ENCODE measurements at regions not wholly inside any gene's neighbourhood (a gene's known extent, or its start where the extent isn't known, plus 50 kb on each side); places are given as distances from the start of the nearest gene placed in this dataset.

DNA sequence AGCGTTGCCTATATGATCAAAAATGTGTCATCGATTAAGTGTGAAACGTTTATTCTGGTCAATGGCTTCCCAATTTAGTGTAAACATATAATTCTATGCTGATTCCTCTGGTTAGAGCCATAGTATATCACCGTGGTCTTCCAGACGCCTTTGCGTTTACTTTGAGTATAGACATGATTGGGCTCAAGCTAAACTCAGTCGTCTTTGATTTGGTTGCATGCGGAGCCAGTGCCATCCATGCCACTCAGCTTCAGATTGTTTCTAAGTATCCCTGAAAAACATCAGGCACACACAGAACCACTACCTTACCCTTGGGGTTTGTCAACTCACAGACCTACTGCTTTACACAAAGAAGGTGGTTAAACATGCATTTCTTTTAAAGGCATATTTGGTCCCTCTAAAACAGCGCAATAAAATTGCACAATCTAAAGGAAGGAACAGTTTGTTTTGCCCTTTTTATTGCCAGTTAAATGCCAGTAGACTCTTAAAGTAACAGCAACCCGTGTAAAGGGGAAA, 273.6 kb upstream of the KLF6 start:
- no peak overlapping the region for H3K4me3 ChIP-seq
- intact Hi-C loops (cut with DNase I): no loop called here
- ATAC-seq (no peak), DNase-seq (no peak)
- TF ChIP-seq, protein P1, sequence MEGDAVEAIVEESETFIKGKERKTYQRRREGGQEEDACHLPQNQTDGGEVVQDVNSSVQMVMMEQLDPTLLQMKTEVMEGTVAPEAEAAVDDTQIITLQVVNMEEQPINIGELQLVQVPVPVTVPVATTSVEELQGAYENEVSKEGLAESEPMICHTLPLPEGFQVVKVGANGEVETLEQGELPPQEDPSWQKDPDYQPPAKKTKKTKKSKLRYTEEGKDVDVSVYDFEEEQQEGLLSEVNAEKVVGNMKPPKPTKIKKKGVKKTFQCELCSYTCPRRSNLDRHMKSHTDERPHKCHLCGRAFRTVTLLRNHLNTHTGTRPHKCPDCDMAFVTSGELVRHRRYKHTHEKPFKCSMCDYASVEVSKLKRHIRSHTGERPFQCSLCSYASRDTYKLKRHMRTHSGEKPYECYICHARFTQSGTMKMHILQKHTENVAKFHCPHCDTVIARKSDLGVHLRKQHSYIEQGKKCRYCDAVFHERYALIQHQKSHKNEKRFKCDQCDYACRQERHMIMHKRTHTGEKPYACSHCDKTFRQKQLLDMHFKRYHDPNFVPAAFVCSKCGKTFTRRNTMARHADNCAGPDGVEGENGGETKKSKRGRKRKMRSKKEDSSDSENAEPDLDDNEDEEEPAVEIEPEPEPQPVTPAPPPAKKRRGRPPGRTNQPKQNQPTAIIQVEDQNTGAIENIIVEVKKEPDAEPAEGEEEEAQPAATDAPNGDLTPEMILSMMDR (IDR thresholded peaks at IDR 0.05): no peak
- no peaks in the 10 kb centered on the region for H3K36me3 ChIP-seq
- H3K27me3 ChIP-seq (ENCODE audit: low read depth): no peaks in the 10 kb centered on the region
- no peaks in the 10 kb centered on the region for H3K9me3 ChIP-seq
- H3K4me1 ChIP-seq: peaks cover 34% of the 10 kb centered on the region
- no peak overlapping the region for H3K27ac ChIP-seq

DNA sequence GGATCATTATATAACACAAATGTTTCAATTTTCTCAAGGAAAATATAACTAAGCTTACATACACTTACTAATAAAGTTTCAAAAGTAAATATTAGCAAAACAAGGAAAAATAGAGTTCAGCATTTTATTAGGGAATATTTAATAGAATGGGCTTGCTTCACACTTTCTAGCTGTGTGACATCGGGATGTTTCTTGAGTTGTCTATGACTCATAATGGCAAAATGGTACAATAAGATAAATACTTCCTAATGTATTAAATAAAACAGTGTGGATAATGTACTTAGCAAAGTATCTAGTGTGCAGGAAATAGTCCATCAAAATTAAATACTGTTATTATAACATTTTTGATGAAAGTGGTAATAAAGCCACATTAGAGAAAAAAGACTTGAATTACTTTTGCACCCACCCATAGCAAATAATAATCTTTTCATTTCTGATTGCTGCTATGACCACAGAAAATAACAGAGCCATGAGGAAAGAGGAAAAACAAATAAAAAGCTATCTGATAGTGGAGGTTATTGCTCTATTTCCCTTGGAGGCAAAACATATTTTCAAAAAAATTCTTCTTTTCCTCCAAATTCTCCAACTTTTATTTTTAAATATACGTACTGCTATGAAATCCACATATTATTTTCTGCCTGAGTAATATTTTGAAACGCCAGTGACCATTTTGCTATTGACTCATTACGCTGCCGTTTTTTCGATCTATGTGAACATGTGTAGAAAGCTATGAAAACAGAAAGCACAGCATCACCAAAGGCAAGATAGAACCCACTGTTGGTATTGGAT, 272.9 kb upstream of the KLF6 start:
- H3K27me3 ChIP-seq (ENCODE audit: low read depth): no peaks in the 10 kb centered on the region
- no peak for ATAC-seq
- H3K36me3 ChIP-seq: no peaks in the 10 kb centered on the region
- no peak overlapping the region for H3K4me3 ChIP-seq
- no peak overlapping the region for H3K27ac ChIP-seq
- intact Hi-C loops (cut with DNase I): no loop called here
- TF ChIP-seq, protein P1 (IDR thresholded peaks at IDR 0.05): no peak
- H3K4me1 ChIP-seq: peaks cover 36% of the 10 kb centered on the region
- H3K9me3 ChIP-seq: no peaks in the 10 kb centered on the region
- no peak for DNase-seq

DNA sequence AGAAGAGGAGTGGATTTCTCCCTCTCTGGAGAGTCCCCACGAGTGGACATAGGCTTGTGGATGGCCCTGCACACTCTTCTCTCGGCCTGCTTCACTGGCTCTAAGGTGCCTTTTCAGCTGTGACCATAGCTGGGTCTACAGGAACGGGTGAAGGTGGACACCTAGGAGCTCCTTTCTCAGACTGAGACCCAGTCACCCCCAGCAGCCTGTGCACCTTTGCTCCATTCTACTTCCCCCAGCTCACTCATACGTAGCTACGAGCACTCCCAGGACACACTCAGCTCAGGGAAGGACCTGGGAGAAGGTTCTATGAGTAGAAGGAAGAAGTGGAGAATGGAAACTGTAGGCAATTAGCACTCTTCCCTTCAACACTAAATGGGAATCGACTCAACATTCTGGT, 272.0 kb upstream of the KLF6 start:
- no peak overlapping the region for H3K4me3 ChIP-seq
- H3K4me1 ChIP-seq: peaks cover 41% of the 10 kb centered on the region
- H3K27ac ChIP-seq: no peak overlapping the region
- TF ChIP-seq, protein P1 (IDR thresholded peaks at IDR 0.05): no peak
- ATAC-seq (no peak), DNase-seq (no peak)
- H3K9me3 ChIP-seq: no peaks in the 10 kb centered on the region
- intact Hi-C loops (cut with DNase I): no loop called here
- no peaks in the 10 kb centered on the region for H3K36me3 ChIP-seq
- no peaks in the 10 kb centered on the region for H3K27me3 ChIP-seq (ENCODE audit: low read depth)

DNA sequence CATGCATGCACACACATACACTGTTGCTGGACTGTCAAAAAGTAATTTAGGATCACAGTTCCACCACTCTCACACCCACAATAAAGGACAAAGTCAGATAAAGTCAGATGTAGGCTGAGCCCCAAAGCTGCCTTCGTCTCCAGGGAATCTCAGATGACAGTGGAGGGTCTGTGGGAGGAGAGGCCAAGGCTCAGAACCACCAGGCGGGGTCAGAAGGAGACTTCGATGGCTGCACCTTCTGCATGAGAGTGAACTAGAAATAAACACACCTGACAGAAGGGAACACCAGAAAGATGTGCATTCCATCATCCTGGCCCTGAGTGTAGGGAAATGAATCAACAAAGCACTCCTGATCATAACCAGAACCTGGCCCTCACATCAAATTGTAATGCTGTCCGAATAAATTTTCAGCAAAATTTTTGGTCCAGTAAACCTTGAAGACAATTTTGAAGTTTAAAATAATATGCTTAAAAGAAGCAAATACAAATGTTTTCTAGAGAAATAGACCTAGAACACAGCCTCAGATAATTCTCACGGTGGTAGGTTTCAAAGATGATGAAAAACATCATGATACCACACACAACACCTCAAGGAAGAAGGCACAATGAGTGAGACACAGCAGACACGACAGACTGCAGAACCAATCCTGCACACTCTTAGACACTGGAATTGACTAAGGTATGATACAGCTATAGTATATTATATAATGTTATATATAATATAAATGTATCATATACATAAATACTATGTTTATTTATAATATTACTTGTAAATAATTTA, 269.8 kb upstream of the KLF6 start:
- Histone ChIP-seq H3K4me1 (peaks cover 37% of the 10 kb centered on the region), H3K9me3 (no peaks in the 10 kb centered on the region), H3K4me3 (no peak overlapping the region), H3K36me3 (no peaks in the 10 kb centered on the region), H3K27me3 (ENCODE audit: low read depth) (no peaks in the 10 kb centered on the region), H3K27ac (no peak overlapping the region)
- DNase-seq (no peak), ATAC-seq (no peak)
- intact Hi-C loops (cut with DNase I): no loop called here
- TF ChIP-seq, protein P1 (IDR thresholded peaks at IDR 0.05): no peak

DNA sequence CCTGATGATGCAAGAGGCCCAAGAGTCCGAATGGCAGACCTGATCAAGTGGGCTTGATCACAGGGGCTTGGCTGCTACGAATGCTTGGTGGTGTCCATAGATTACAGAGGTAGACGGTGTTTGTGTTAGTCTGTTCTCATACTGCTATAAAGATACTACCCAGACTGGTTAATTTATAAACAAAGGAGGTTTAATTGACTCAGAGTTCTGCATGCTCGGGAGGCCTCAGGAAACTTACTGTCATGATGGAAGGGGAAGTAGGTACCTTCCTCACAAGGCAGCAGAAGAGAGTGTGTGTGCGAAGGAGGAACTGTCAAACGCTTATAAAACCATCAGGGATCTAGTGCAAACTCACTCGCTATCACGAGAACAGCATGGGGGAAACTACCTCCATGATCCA, 268.9 kb upstream of the KLF6 start:
- DNase-seq (no peak), ATAC-seq (peak in 1 of 2 donors; percentile 32)
- H3K27ac ChIP-seq: no peak overlapping the region
- H3K4me1 ChIP-seq: peaks cover 32% of the 10 kb centered on the region
- no peak overlapping the region for H3K4me3 ChIP-seq
- H3K36me3 ChIP-seq: no peaks in the 10 kb centered on the region
- no peaks in the 10 kb centered on the region for H3K9me3 ChIP-seq
- intact Hi-C loops (cut with DNase I): no loop called here
- TF ChIP-seq, protein P1 (IDR thresholded peaks at IDR 0.05): no peak
- no peaks in the 10 kb centered on the region for H3K27me3 ChIP-seq (ENCODE audit: low read depth)

Measured in lower lobe of right lung (tissue), 2 donors.